Thyroid gland (tissue), 4 donors: ENCODE measurements at regions not wholly inside any gene's neighbourhood (a gene's known extent, or its start where the extent isn't known, plus 50 kb on each side); places are given as distances from the start of the nearest gene placed in this dataset.
A peak's percentile ranks its signal among the peaks of the same experiment; 100 is the strongest.

Experiments
- DNase-seq, 2 donors: peaks; one replicate each; pipeline ENCODE4 v3.0.0-alpha.2; 2019
- H3K27ac ChIP-seq, 3 donors: fragments of 200-600 bp; sonication (generic); 1 replicate in 2 of 3; 2 replicates in 1 of 3; pipeline ENCODE4 v1.5.1; 2016 to 2019; ENCODE audit warnings: mild to moderate bottlenecking in 1 of 3, moderate library complexity in 1 of 3
- H3K27me3 ChIP-seq: fragments of 200-600 bp; sonication (generic); one replicate; pipeline ENCODE4 v1.5.1; 2019
- H3K36me3 ChIP-seq, 2 donors: fragments of 200-600 bp; sonication (generic); one replicate each; pipeline ENCODE4 v1.5.1; 2016 to 2019
- H3K4me1 ChIP-seq, 2 donors: fragments of 200-600 bp; sonication (generic); one replicate each; pipeline ENCODE4 v1.5.1; 2017 to 2019
- H3K4me3 ChIP-seq, 3 donors: fragments of 200-600 bp; sonication (generic); replicated peaks in 1 of 3; 1 replicate in 2 of 3; 2 replicates in 1 of 3; pipeline ENCODE4 v1.5.1; 2016; ENCODE audit warnings: mild to moderate bottlenecking in 1 of 3
- H3K9me3 ChIP-seq: fragments of 200-600 bp; sonication (generic); one replicate; pipeline ENCODE4 v1.5.1; 2017
- POLR2A ChIP-seq, 2 donors: fragments of 450-650 bp; IDR thresholded peaks; one replicate each; pipeline ENCODE4 v1.6.1; 2017; ENCODE audit warnings: antibody characterized with exemption in 2 of 2, mild to moderate bottlenecking in 2 of 2, moderate library complexity in 1 of 2
- WGBS, 2 donors: methylation state at CpG; one replicate each; pipeline ENCODE4 v1.1.5; 2017; 5-methylcytosine and 5-hydroxymethylcytosine counted together
- intact Hi-C: fragments of 100-400 bp; cut with DNase I; formaldehyde crosslinking; loops from one replicate; pipeline ENCODE4 v1.15.1; 2023
- TF ChIP-seq, protein P1 (sequence below), 6 experiments: fragments of 200-600 bp in 3 of 6; fragments of 450-650 bp in 3 of 6; sonication (generic) in 3 of 6; IDR thresholded peaks; one replicate each; pipeline ENCODE4 v1.5.1; 2016 to 2019; ENCODE audit warnings: antibody characterized with exemption in 6 of 6, mild to moderate bottlenecking in 2 of 6, inconsistent platforms in 1 of 6, moderate library complexity in 1 of 6

DNA sequence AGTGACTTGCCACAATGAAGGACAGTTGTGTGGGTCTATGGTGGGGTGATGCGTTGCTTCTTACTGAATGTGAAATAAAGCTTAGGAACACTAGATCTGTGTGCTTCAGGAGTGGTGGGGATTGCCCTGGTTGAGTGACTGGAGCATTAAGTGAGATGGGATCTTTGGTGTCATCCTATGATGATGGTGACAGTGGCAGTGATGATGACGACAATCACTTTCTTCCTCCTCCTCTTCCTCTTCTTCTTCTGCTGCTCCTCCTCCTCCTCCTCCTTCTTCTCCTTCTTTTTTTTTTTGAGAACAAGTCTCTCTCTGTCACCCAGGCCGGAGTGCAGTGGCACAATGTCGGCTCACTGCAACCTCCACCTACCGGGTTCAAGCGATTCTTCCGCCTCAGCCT is 396.8 kb downstream of the SEC14L1 start:
- no peak overlapping the region for H3K4me3 ChIP-seq
- no peak for DNase-seq
- no peaks in the 10 kb centered on the region for H3K36me3 ChIP-seq
- peaks cover 0 to 2% of the 10 kb centered on the region in 2 donors for H3K4me1 ChIP-seq
- no peak for TF ChIP-seq POLR2A (IDR thresholded peaks at IDR 0.05)
- TF ChIP-seq, protein P1, sequence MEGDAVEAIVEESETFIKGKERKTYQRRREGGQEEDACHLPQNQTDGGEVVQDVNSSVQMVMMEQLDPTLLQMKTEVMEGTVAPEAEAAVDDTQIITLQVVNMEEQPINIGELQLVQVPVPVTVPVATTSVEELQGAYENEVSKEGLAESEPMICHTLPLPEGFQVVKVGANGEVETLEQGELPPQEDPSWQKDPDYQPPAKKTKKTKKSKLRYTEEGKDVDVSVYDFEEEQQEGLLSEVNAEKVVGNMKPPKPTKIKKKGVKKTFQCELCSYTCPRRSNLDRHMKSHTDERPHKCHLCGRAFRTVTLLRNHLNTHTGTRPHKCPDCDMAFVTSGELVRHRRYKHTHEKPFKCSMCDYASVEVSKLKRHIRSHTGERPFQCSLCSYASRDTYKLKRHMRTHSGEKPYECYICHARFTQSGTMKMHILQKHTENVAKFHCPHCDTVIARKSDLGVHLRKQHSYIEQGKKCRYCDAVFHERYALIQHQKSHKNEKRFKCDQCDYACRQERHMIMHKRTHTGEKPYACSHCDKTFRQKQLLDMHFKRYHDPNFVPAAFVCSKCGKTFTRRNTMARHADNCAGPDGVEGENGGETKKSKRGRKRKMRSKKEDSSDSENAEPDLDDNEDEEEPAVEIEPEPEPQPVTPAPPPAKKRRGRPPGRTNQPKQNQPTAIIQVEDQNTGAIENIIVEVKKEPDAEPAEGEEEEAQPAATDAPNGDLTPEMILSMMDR (IDR thresholded peaks at IDR 0.05): no peak
- no peak overlapping the region for H3K27ac ChIP-seq
- 93% methylated on average over 7 of the region's 7 CpGs for WGBS, 2 donors
- H3K27me3 ChIP-seq: no peaks in the 10 kb centered on the region
- H3K9me3 ChIP-seq: no peaks in the 10 kb centered on the region
- intact Hi-C loops: no loop called here

DNA sequence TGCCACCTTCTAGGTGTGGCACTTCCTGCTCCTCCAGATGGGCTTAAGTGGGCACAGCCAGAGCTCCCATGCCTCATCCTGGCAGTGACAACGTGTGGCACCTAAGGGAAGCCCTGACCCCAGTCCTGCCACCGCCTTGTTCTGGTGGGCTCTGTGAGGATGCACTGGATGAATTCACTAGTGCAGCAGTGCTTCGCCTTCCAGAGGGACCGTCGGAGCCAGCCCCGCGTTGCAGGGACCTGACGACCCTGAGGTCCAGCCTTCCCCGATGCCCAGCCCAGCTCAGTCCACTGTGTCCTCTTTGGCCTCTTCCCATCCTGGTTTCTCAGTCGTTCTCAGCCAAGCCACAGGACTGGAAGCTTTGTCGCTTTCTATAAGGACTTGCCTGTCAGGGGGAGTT is 399.8 kb downstream of the SEC14L1 start:
- intact Hi-C loops: loop anchor here (5.0 kb wide), 1 partner anchor 477 kb away; no protein-coding TSS in a partner anchor
- Histone ChIP-seq H3K9me3 (no peaks in the 10 kb centered on the region), H3K36me3 (no peaks in the 10 kb centered on the region), H3K4me3 (no peak overlapping the region), H3K27me3 (no peaks in the 10 kb centered on the region), H3K27ac (no peak overlapping the region), H3K4me1 (peaks cover 0 to 8% of the 10 kb centered on the region in 2 donors)
- WGBS, 2 donors: 79% methylated on average over 9 to 11 of the region's 11 CpGs
- TF ChIP-seq POLR2A (IDR thresholded peaks at IDR 0.05): no peak
- TF ChIP-seq, protein P1 (IDR thresholded peaks at IDR 0.05): no peak
- no peak for DNase-seq

GRCh38 chr17:77540975-77541374 is 400.2 kb downstream of the SEC14L1 start:
- Histone ChIP-seq H3K9me3 (no peaks in the 10 kb centered on the region), H3K4me1 (peaks cover 0 to 8% of the 10 kb centered on the region in 2 donors), H3K27ac (no peak overlapping the region), H3K27me3 (no peaks in the 10 kb centered on the region), H3K4me3 (no peak overlapping the region), H3K36me3 (no peaks in the 10 kb centered on the region)
- 74 to 77% methylated on average over 15 of the region's 15 CpGs for WGBS, 2 donors
- TF ChIP-seq, protein P1 (IDR thresholded peaks at IDR 0.05): no peak
- TF ChIP-seq POLR2A (IDR thresholded peaks at IDR 0.05): no peak
- DNase-seq: no peak
- intact Hi-C loops: loop anchor here (5.0 kb wide), 1 partner anchor 476 kb away; no protein-coding TSS in a partner anchor

GRCh38 chr17:77542011-77542410 is 401.2 kb downstream of the SEC14L1 start:
- Histone ChIP-seq H3K4me1 (peaks cover 0 to 8% of the 10 kb centered on the region in 2 donors), H3K9me3 (no peaks in the 10 kb centered on the region), H3K27ac (no peak overlapping the region), H3K27me3 (no peaks in the 10 kb centered on the region), H3K36me3 (no peaks in the 10 kb centered on the region), H3K4me3 (no peak overlapping the region)
- WGBS, 2 donors: 10 to 33% methylated on average over 1 of the region's 1 CpG
- intact Hi-C loops: loop anchor here (5.0 kb wide), 1 partner anchor 475 kb away; no protein-coding TSS in a partner anchor
- TF ChIP-seq, protein P1 (IDR thresholded peaks at IDR 0.05): no peak
- no peak for TF ChIP-seq POLR2A (IDR thresholded peaks at IDR 0.05)
- DNase-seq: no peak

DNA sequence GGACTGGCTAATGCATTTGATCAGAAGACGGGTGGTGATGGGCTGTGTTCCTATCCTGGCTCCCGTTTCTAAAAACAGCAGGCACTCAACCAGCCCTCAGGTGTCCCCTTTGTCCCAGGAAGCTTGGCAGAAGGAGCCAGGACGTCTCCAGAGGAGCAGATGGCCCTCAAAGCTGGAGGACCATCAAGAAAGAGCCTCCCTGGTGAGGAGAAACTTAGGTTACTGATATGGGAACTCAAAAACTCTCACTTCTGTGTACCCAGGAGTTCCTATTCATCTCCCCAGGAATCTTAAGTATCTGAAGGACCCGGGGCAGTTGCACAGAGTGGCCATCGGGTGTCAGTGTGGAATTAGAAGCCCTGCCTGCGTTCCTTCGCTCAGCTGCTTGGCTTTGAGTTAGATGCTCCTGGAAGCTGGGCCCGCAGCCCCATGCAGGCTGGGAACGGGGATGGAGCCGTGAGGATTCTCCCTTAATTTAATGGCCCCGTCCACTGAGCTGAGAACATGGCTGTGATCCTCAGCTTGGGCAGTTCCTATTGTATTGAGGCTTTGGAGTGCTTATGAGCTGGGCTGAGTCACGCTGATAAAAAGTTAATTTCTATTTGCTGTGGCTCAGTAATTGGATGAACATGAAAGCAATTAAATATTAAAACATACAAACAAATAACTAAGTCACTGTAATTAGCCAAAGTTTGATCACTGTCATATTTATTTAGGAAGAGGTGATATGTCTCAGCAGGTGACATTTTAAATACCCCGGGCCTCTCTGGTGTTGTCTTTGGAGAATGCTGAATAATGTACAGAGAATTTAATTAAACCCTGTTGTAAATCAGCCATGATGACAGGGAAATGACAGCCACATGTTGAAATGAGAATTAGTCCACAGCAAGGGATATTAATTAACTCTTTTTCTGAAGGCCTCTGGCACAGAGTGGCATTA is 402.1 kb downstream of the SEC14L1 start:
- WGBS, 2 donors: 16 to 17% methylated on average over 11 to 12 of the region's 13 CpGs
- intact Hi-C loops: loop anchor here (5.0 kb wide), 1 partner anchor 474 kb away; no protein-coding TSS in a partner anchor
- Histone ChIP-seq H3K27me3 (no peaks in the 10 kb centered on the region), H3K9me3 (no peaks in the 10 kb centered on the region), H3K27ac (no peak overlapping the region), H3K36me3 (no peaks in the 10 kb centered on the region), H3K4me3 (no peak overlapping the region), H3K4me1 (peaks cover 0 to 8% of the 10 kb centered on the region in 2 donors)
- TF ChIP-seq, protein P1 (IDR thresholded peaks at IDR 0.05): peak; percentile 76 to 94 (median 90)
- TF ChIP-seq POLR2A (IDR thresholded peaks at IDR 0.05): no peak
- DNase-seq: peak; percentile 80 to 85
